H1 (cell line): ENCODE measurements at regions not wholly inside any gene's neighbourhood (a gene's known extent, or its start where the extent isn't known, plus 50 kb on each side); places are given as distances from the start of the nearest gene placed in this dataset.
A peak's percentile ranks its signal among the peaks of the same experiment; 100 is the strongest.

ENCODE experiments used
- CTCF ChIA-PET: fragments of 300-600 bp; sonication (Branson Sonifier 250); formaldehyde crosslinking; loops from one replicate; lab custom pipeline; 2021; ENCODE audit not compliant: partially characterized antibody; lab: Charles Lee
- POLR2A ChIA-PET: fragments of 300-600 bp; sonication (Branson Sonifier 250); formaldehyde crosslinking; loops from one replicate; lab custom pipeline; 2021; ENCODE audit warnings: inconsistent platforms; ENCODE audit not compliant: partially characterized antibody; lab: Charles Lee
- DNase-seq, 2 experiments: peaks; one replicate each; pipeline versions ENCODE4 v3.0.0 to v3.0.0-alpha.2; 2010 to 2022; ENCODE audit warnings: low spot score in 2 of 2, low read depth in 1 of 2, mixed read lengths in 1 of 2
- FAIRE-seq: peaks from 2 replicates; lab custom pipeline; 2011; peaks lifted over from hg19 to GRCh38; lab: Jason Lieb, UNC
- H2AFZ ChIP-seq: 2 replicates; pipeline ENCODE4 v1.8.1; 2012; ENCODE audit warnings: low read length, inconsistent platforms
- H2AK5ac ChIP-seq: 2 replicates; pipeline ENCODE4 v1.6.1; 2013; ENCODE audit warnings: low read depth, low read length
- H2BK120ac ChIP-seq: replicated peaks from 2 replicates; pipeline ENCODE3; 2013; ENCODE audit warnings: low read depth, low read length, inconsistent platforms
- H2BK12ac ChIP-seq: 2 replicates; pipeline ENCODE4 v1.6.1; 2013; ENCODE audit warnings: low read depth, low read length
- H2BK15ac ChIP-seq: 2 replicates; pipeline ENCODE4 v1.6.1; 2013; ENCODE audit warnings: low read length
- H2BK20ac ChIP-seq: 2 replicates; pipeline ENCODE4 v1.6.1; 2013; ENCODE audit warnings: low read length
- H2BK5ac ChIP-seq: 2 replicates; pipeline ENCODE4 v1.6.1; 2013; ENCODE audit warnings: low read depth, low read length
- H3K14ac ChIP-seq: 2 replicates; pipeline ENCODE4 v1.6.1; 2013; ENCODE audit warnings: inconsistent platforms; ENCODE audit not compliant: insufficient read length
- H3K18ac ChIP-seq: 2 replicates; pipeline ENCODE4 v1.6.1; 2013; ENCODE audit warnings: low read length; ENCODE audit errors: extremely low read depth
- H3K23ac ChIP-seq: 2 replicates; pipeline ENCODE4 v1.6.1; 2013; ENCODE audit warnings: inconsistent platforms; ENCODE audit not compliant: insufficient read length
- H3K23me2 ChIP-seq: 2 replicates; pipeline ENCODE4 v1.6.1; 2013; ENCODE audit warnings: low read depth, low read length
- H3K27ac ChIP-seq: 2 replicates; pipeline ENCODE4 v1.6.1; 2011; ENCODE audit warnings: low read depth, low read length, inconsistent platforms
- H3K27me3 ChIP-seq, 4 experiments: replicated peaks in 1 of 4; 1 replicate in 1 of 4; 2 replicates in 3 of 4; pipeline versions ENCODE4 v1.6.1 to v1.8.1; 2011 to 2013; ENCODE audit warnings: low read length in 3 of 4, mild to moderate bottlenecking in 3 of 4, inconsistent platforms in 2 of 4, mixed read lengths in 2 of 4, moderate library complexity in 1 of 4; ENCODE audit not compliant: control insufficient read depth in 3 of 4, insufficient read depth in 3 of 4; ENCODE audit errors: extremely low read depth in 1 of 4
- H3K36me3 ChIP-seq, 4 experiments: 2 replicates each; pipeline versions ENCODE4 v1.6.1 to v1.8.1; 2011 to 2013; ENCODE audit warnings: mild to moderate bottlenecking in 4 of 4, low read length in 3 of 4, moderate library complexity in 2 of 4, control low read depth in 1 of 4, inconsistent platforms in 1 of 4; ENCODE audit not compliant: insufficient read depth in 4 of 4, control insufficient read depth in 2 of 4
- H3K4ac ChIP-seq: replicated peaks from 2 replicates; pipeline ENCODE3; 2013; ENCODE audit warnings: low read length, low read depth, mixed read lengths, inconsistent platforms; ENCODE audit not compliant: insufficient read length
- H3K4me1 ChIP-seq, 4 experiments: replicated peaks in 1 of 4; 1 replicate in 1 of 4; 2 replicates in 3 of 4; pipeline versions ENCODE4 v1.6.1 to v1.8.1; 2011 to 2013; ENCODE audit warnings: low read length in 3 of 4, inconsistent platforms in 2 of 4, mixed read lengths in 1 of 4; ENCODE audit not compliant: insufficient read depth in 4 of 4, control insufficient read depth in 3 of 4
- H3K4me2 ChIP-seq, 2 experiments: 2 replicates each; pipeline versions ENCODE4 v1.6.1 to v1.8.1; 2011 to 2013; ENCODE audit warnings: low read depth in 2 of 2, low read length in 2 of 2, control low read depth in 1 of 2, inconsistent platforms in 1 of 2, mild to moderate bottlenecking in 1 of 2; ENCODE audit not compliant: insufficient read depth in 1 of 2
- H3K4me3 ChIP-seq, 4 experiments: fragments of 200-600, 300-600 bp in 1 of 4; sonication (generic), shearing (Covaris generic), sonication (Bioruptor Twin) in 1 of 4; 2 replicates each; pipeline versions ENCODE4 v1.5.1 to v1.8.1; 2011 to 2016; ENCODE audit warnings: low read length in 4 of 4, low read depth in 3 of 4, control low read depth in 2 of 4, inconsistent platforms in 2 of 4, mild to moderate bottlenecking in 2 of 4, mixed read lengths in 1 of 4, moderate library complexity in 1 of 4; ENCODE audit not compliant: insufficient read depth in 2 of 4; ENCODE audit errors: extremely low read depth in 1 of 4
- H3K56ac ChIP-seq: replicated peaks from 2 replicates; pipeline ENCODE3; 2013; ENCODE audit warnings: low read depth, mild to moderate bottlenecking, mixed read lengths, low read length, inconsistent platforms; ENCODE audit not compliant: insufficient read length
- H3K79me1 ChIP-seq: 2 replicates; pipeline ENCODE4 v1.6.1; 2013; ENCODE audit warnings: low read depth, low read length, control low read depth
- H3K79me2 ChIP-seq, 2 experiments: 2 replicates each; pipeline versions ENCODE4 v1.6.1 to v1.8.1; 2012 to 2013; ENCODE audit warnings: low read length in 2 of 2, mild to moderate bottlenecking in 2 of 2, inconsistent platforms in 1 of 2; ENCODE audit not compliant: insufficient read depth in 2 of 2, control insufficient read depth in 1 of 2
- H3K9ac ChIP-seq, 4 experiments: replicated peaks in 1 of 4; 1 replicate in 1 of 4; 2 replicates in 3 of 4; pipeline versions ENCODE4 v1.6.1 to v1.8.1; 2011 to 2013; ENCODE audit warnings: low read depth in 3 of 4, low read length in 3 of 4, control low read depth in 2 of 4, mild to moderate bottlenecking in 2 of 4, moderate library complexity in 2 of 4, inconsistent platforms in 1 of 4; ENCODE audit errors: extremely low read depth in 1 of 4
- H3K9me3 ChIP-seq, 2 experiments: 2 replicates each; pipeline versions ENCODE4 v1.6.1 to v1.8.1; 2012 to 2013; ENCODE audit warnings: mild to moderate bottlenecking in 2 of 2, moderate library complexity in 2 of 2, control low read depth in 1 of 2, inconsistent platforms in 1 of 2, low read depth in 1 of 2, low read length in 1 of 2, mixed read lengths in 1 of 2; ENCODE audit not compliant: insufficient read depth in 2 of 2
- H4K20me1 ChIP-seq, 2 experiments: replicated peaks in 1 of 2; 2 replicates each; pipeline versions ENCODE3 to v1.8.1; 2011 to 2013; ENCODE audit warnings: inconsistent platforms in 2 of 2, low read length in 2 of 2, mild to moderate bottlenecking in 1 of 2; ENCODE audit not compliant: insufficient read depth in 2 of 2, control insufficient read depth in 1 of 2
- H4K5ac ChIP-seq: 2 replicates; pipeline ENCODE4 v1.6.1; 2013; ENCODE audit warnings: low read length, low read depth, mixed read lengths, inconsistent platforms; ENCODE audit not compliant: insufficient read length
- H4K8ac ChIP-seq: 2 replicates; pipeline ENCODE4 v1.8.0; 2013; ENCODE audit warnings: mild to moderate bottlenecking, moderate library complexity, low read length, inconsistent platforms; ENCODE audit not compliant: insufficient read depth; ENCODE audit errors: extremely low read depth
- H4K91ac ChIP-seq: replicated peaks from 2 replicates; pipeline ENCODE3; 2013; ENCODE audit warnings: low read length, mixed read lengths, inconsistent platforms; ENCODE audit not compliant: insufficient read length
- RAD21 ChIP-seq, 2 experiments: IDR thresholded peaks in 1 of 2; conservative IDR thresholded peaks in 1 of 2; 2 replicates each; pipeline ENCODE4 v1.6.1; 2011; ENCODE audit warnings: low read depth in 2 of 2, low read length in 2 of 2, improper control_type of control experiment in 1 of 2, inconsistent platforms in 1 of 2, mild to moderate bottlenecking in 1 of 2, moderate library complexity in 1 of 2
- WGBS, 2 experiments: shearing (Covaris generic) in 1 of 2; methylation state at CpG; one replicate each; pipeline versions ENCODE4 v1.1.6 to v1.1.7; 2013 to 2015; ENCODE audit warnings: low lambda C conversion rate in 2 of 2, mixed read lengths in 2 of 2, inconsistent platforms in 1 of 2, low coverage in 1 of 2, missing lambda C conversion rate in 1 of 2; ENCODE audit not compliant: insufficient replicate concordance in 2 of 2, insufficient coverage in 1 of 2, insufficient read length in 1 of 2; ENCODE audit errors: extremely low coverage in 1 of 2, missing lambda C conversion rate in 1 of 2; 5-methylcytosine and 5-hydroxymethylcytosine counted together

DNA sequence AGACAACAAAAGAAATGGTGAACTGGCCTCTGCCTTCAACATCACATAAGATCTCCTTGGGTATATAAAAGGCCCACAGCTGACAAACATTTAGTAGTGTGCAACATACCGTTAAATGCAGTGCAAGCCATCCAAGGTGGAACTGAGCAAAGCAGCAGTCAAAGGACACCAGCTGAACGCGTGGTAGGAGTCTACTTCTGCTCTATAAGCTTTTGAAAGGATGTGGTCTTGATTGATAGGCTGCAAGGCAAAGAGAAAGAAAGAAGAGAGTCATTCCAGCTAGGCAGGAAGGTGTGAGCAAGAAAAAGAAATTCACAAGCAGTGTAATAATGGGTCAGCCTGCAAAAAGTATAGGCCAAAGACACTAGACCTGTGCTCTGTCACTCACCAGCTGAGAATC lies 356.3 kb downstream of the SATB2 start:
- no peak for TF ChIP-seq RAD21 (IDR thresholded peaks at IDR 0.05 in 1 of 2, conservative IDR thresholded peaks at IDR 0.05 in 1 of 2; ENCODE audit: low read depth in 2 of 2, low read length in 2 of 2)
- TF ChIP-seq, all 59 proteins: peak for 0
- Histone ChIP-seq H3K14ac (no peak overlapping the region), H2BK120ac (no peak overlapping the region), H3K27ac (no peak overlapping the region), H4K91ac (no peak overlapping the region), H3K4me1 (peaks cover 0 to 3% (median 0%) of the 10 kb centered on the region in 4 experiments; a peak in 1 of 7 replicates), H4K8ac (no peak overlapping the region), H2BK15ac (no peak overlapping the region), H3K36me3 (no peaks in the 10 kb centered on the region), H3K4me2 (no peak overlapping the region), H3K23ac (no peak overlapping the region), H2AK5ac (no peak overlapping the region), H3K4me3 (no peak overlapping the region), H2AFZ (peak overlapping the region; percentile 26; the same call in 1 of the 2 replicates), H4K20me1 (no peaks in the 10 kb centered on the region), H3K9ac (no peak overlapping the region), H3K79me2 (no peaks in the 10 kb centered on the region), H2BK5ac (no peak overlapping the region), H2BK12ac (no peak overlapping the region), H2BK20ac (no peak overlapping the region), H3K27me3 (no peaks in the 10 kb centered on the region), H4K5ac (no peak overlapping the region), H3K18ac (no peak overlapping the region), H3K4ac (no peak overlapping the region), H3K9me3 (no peaks in the 10 kb centered on the region), H3K56ac (no peak overlapping the region), H3K79me1 (no peaks in the 10 kb centered on the region), H3K23me2 (no peaks in the 10 kb centered on the region)
- FAIRE-seq (no peak), DNase-seq (no peak)
- ChIA-PET POLR2A (no interaction called here), CTCF (interaction anchor here (1.4 kb wide), 1 partner anchor 29 kb away, joined by 3 read pairs; no protein-coding TSS in a partner anchor)
- 94% methylated on average over 3 of the region's 3 CpGs; no CpG with 5 or more reads in 1 of the 2 experiments for WGBS, 2 experiments
